ENCODE measurements at regions not wholly inside any gene's neighbourhood (a gene's known extent, or its start where the extent isn't known, plus 50 kb on each side); places are given as distances from the start of the nearest gene placed in this dataset.

DNA sequence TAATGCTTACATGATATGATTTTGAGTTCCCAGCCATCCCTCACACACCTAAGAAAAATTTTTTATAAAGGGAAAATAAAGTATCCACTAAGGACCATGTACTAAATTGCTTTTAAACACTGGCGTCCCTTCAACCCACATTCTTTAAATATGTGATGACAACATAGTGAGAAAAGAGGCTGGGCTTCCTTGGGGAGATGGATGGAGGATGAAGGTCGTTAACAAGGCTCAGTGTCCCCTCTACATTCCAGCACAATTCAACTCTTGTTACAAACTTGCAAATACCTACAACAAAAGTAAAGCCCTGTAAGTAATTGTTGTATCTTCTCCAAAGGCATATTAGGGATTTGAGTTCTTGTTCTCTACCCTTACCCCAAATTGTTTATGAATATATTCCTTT, 87.2 kb upstream of the SLC4A7 start:
- Histone ChIP-seq H4K20me1 (ENCODE audit: control insufficient read depth, insufficient read depth, low read depth, low read length) (no peaks in the 10 kb centered on the region), H3F3A (ENCODE audit: control insufficient read depth, insufficient read depth) (no peaks in the 10 kb centered on the region), H3K4me2 (ENCODE audit: low read length) (no peak overlapping the region), H3K79me2 (ENCODE audit: control insufficient read depth, low read length) (no peaks in the 10 kb centered on the region), H3K27me3 (ENCODE audit: control insufficient read depth, low read length) (no peaks in the 10 kb centered on the region), H3K36me3 (ENCODE audit: control insufficient read depth, low read length) (no peaks in the 10 kb centered on the region), H3K9me2 (replicated peaks; ENCODE audit: control insufficient read depth, low read length) (no peaks in the 10 kb centered on the region), H3K9me3 (ENCODE audit: control insufficient read depth, insufficient read depth, low read length) (no peaks in the 10 kb centered on the region), H3K4me1 (ENCODE audit: control insufficient read depth, low read length) (no peaks in the 10 kb centered on the region), H3K4me3 (ENCODE audit: low read length) (no peak overlapping the region), H3K27ac (ENCODE audit: low read depth, low read length) (no peak overlapping the region)
- TF ChIP-seq, protein P1, sequence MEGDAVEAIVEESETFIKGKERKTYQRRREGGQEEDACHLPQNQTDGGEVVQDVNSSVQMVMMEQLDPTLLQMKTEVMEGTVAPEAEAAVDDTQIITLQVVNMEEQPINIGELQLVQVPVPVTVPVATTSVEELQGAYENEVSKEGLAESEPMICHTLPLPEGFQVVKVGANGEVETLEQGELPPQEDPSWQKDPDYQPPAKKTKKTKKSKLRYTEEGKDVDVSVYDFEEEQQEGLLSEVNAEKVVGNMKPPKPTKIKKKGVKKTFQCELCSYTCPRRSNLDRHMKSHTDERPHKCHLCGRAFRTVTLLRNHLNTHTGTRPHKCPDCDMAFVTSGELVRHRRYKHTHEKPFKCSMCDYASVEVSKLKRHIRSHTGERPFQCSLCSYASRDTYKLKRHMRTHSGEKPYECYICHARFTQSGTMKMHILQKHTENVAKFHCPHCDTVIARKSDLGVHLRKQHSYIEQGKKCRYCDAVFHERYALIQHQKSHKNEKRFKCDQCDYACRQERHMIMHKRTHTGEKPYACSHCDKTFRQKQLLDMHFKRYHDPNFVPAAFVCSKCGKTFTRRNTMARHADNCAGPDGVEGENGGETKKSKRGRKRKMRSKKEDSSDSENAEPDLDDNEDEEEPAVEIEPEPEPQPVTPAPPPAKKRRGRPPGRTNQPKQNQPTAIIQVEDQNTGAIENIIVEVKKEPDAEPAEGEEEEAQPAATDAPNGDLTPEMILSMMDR (IDR thresholded peaks at IDR 0.05; ENCODE audit: low read depth, low read length, poor library complexity, severe bottlenecking): no peak
- no peak for TF ChIP-seq EZH2phosphoT487 (IDR thresholded peaks at IDR 0.05; ENCODE audit: borderline replicate concordance, low read length)

DNA sequence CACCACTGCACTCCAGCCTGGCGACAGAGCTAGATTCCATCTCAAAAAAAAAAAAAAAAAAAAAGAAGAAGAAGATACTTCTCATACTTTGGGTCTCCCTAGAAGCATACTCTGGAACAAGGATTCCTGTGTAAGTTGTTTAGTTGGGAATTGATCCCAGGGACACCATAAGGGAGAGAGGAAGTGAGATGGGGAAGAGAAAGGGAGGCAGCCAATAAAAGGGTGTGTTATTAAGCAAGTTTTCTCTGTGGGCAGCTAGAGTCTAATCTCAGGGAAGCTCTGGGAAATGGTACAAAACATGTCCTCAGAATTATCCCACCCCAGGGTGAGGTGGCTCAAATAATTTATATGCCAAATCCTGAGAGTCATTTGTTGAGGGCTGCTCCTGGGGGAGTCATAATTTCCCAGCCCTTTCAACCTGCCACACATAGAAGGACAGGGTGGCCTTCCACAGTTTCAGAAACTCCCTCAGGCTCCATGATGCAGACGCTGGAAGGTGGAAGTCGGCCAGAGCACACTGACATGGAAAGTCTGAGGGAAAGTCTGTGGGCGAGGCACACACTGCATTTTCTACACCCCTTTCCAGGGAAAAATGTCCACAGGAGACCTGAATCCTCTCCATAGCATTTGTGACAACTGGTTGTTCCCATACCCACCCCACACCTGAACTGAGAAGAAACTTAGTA, 86.4 kb upstream of the SLC4A7 start:
- H3K27ac ChIP-seq (ENCODE audit: low read depth, low read length): no peak overlapping the region
- no peaks in the 10 kb centered on the region for H4K20me1 ChIP-seq (ENCODE audit: control insufficient read depth, insufficient read depth, low read depth, low read length)
- H3K79me2 ChIP-seq (ENCODE audit: control insufficient read depth, low read length): no peaks in the 10 kb centered on the region
- TF ChIP-seq, protein P1 (IDR thresholded peaks at IDR 0.05; ENCODE audit: low read depth, low read length, poor library complexity, severe bottlenecking): no peak
- no peak for TF ChIP-seq EZH2phosphoT487 (IDR thresholded peaks at IDR 0.05; ENCODE audit: borderline replicate concordance, low read length)
- no peak overlapping the region for H3K4me2 ChIP-seq (ENCODE audit: low read length)
- no peaks in the 10 kb centered on the region for H3K27me3 ChIP-seq (ENCODE audit: control insufficient read depth, low read length)
- H3K9me3 ChIP-seq (ENCODE audit: control insufficient read depth, insufficient read depth, low read length): no peaks in the 10 kb centered on the region
- H3K9me2 ChIP-seq (replicated peaks; ENCODE audit: control insufficient read depth, low read length): no peaks in the 10 kb centered on the region
- no peaks in the 10 kb centered on the region for H3F3A ChIP-seq (ENCODE audit: control insufficient read depth, insufficient read depth)
- H3K4me1 ChIP-seq (ENCODE audit: control insufficient read depth, low read length): no peaks in the 10 kb centered on the region
- H3K36me3 ChIP-seq (ENCODE audit: control insufficient read depth, low read length): no peaks in the 10 kb centered on the region
- no peak overlapping the region for H3K4me3 ChIP-seq (ENCODE audit: low read length)

DNA sequence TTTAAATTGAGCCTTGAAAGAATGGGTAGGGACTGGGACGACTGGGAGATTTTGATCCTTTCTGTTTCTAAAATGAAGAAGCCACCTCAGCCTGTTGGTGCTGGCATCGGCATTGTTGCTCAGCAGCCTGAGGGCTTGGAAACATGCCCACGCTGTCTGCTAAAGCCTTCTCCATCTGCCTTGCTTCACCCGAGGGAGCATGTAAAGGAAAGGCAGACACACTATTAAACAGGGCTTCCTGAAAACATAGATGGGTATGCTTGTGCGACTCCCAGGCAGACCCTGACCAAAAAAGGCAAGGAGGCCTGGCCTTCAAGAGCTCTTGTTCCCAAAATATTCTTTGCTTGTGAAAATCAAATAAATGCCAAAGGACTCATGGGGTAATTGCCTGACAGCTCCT, 84.2 kb upstream of the SLC4A7 start:
- Histone ChIP-seq H3K9me3 (ENCODE audit: control insufficient read depth, insufficient read depth, low read length) (no peaks in the 10 kb centered on the region), H3K4me3 (ENCODE audit: low read length) (no peak overlapping the region), H3K79me2 (ENCODE audit: control insufficient read depth, low read length) (no peaks in the 10 kb centered on the region), H3K27ac (ENCODE audit: low read depth, low read length) (no peak overlapping the region), H4K20me1 (ENCODE audit: control insufficient read depth, insufficient read depth, low read depth, low read length) (no peaks in the 10 kb centered on the region), H3K4me2 (ENCODE audit: low read length) (no peak overlapping the region), H3K4me1 (ENCODE audit: control insufficient read depth, low read length) (no peaks in the 10 kb centered on the region), H3F3A (ENCODE audit: control insufficient read depth, insufficient read depth) (no peaks in the 10 kb centered on the region), H3K36me3 (ENCODE audit: control insufficient read depth, low read length) (no peaks in the 10 kb centered on the region), H3K27me3 (ENCODE audit: control insufficient read depth, low read length) (no peaks in the 10 kb centered on the region), H3K9me2 (replicated peaks; ENCODE audit: control insufficient read depth, low read length) (no peaks in the 10 kb centered on the region)
- TF ChIP-seq, protein P1 (IDR thresholded peaks at IDR 0.05; ENCODE audit: low read depth, low read length, poor library complexity, severe bottlenecking): no peak
- TF ChIP-seq EZH2phosphoT487 (IDR thresholded peaks at IDR 0.05; ENCODE audit: borderline replicate concordance, low read length): no peak
